Anterior cingulate cortex (tissue), 58 donors: ENCODE measurements at regions not wholly inside any gene's neighbourhood (a gene's known extent, or its start where the extent isn't known, plus 50 kb on each side); places are given as distances from the start of the nearest gene placed in this dataset.
"Not testable (repeated sequence)": the region's sequence is repeated elsewhere in the genome, so short reads cannot be mapped to it uniquely, and the experiment has no call there.

Experiments used
- DNase-seq, 58 donors: peaks; one replicate each; lab custom pipeline; 2025; lab: John Stamatoyannopoulos, UW

GRCh38 chr14:53380052-53380866, 227.1 kb upstream of the DDHD1 start:
- DNase-seq = no peak

GRCh38 chr14:53378142-53378541, 225.0 kb upstream of the DDHD1 start:
- DNase-seq = no peak

GRCh38 chr14:53376064-53376463, 222.9 kb upstream of the DDHD1 start:
- DNase-seq = no peak

GRCh38 chr14:53375599-53375998, 222.5 kb upstream of the DDHD1 start:
- DNase-seq = no peak

- DNase-seq = no peak
Measured at GRCh38 chr14:53368711-53369201, 215.6 kb upstream of the DDHD1 start.

GRCh38 chr14:53368066-53368465, 214.9 kb upstream of the DDHD1 start:
- DNase-seq = no peak

GRCh38 chr14:53367644-53368026, 214.5 kb upstream of the DDHD1 start:
- no peak for DNase-seq

- peak in 4 of 58 donors; percentile 6 to 26 (median 18) for DNase-seq
Measured at GRCh38 chr14:53365486-53366130, 212.5 kb upstream of the DDHD1 start.

- DNase-seq = not testable (repeated sequence)
Measured at GRCh38 chr14:53362916-53363315, 209.8 kb upstream of the DDHD1 start.

GRCh38 chr14:53360829-53361228, 207.7 kb upstream of the DDHD1 start:
- no peak for DNase-seq

GRCh38 chr14:53358166-53358565, 205.0 kb upstream of the DDHD1 start:
- DNase-seq = no peak

GRCh38 chr14:53356361-53357150, 203.4 kb upstream of the DDHD1 start:
- no peak for DNase-seq

GRCh38 chr14:53355581-53356112, 202.5 kb upstream of the DDHD1 start:
- peak in 8 of 58 donors; percentile 2 to 23 (median 12) for DNase-seq

GRCh38 chr14:53354336-53354735, 201.2 kb upstream of the DDHD1 start:
- no peak for DNase-seq

- no peak for DNase-seq
Measured at GRCh38 chr14:53350866-53351265, 197.7 kb upstream of the DDHD1 start.

GRCh38 chr14:53350429-53350828, 197.3 kb upstream of the DDHD1 start:
- no peak for DNase-seq

GRCh38 chr14:53346988-53347387, 193.9 kb upstream of the DDHD1 start:
- DNase-seq = no peak

GRCh38 chr14:53341324-53341723, 188.2 kb upstream of the DDHD1 start:
- no peak for DNase-seq

- no peak for DNase-seq
Measured at GRCh38 chr14:53338192-53338591, 185.1 kb upstream of the DDHD1 start.

- DNase-seq = no peak
Measured at GRCh38 chr14:53336729-53337128, 183.6 kb upstream of the DDHD1 start.

GRCh38 chr14:53333809-53334208, 180.7 kb upstream of the DDHD1 start:
- DNase-seq = no peak
